GM19043 (cell line): ENCODE measurements at regions not wholly inside any gene's neighbourhood (a gene's known extent, or its start where the extent isn't known, plus 50 kb on each side); places are given as distances from the start of the nearest gene placed in this dataset.
"Not testable (repeated sequence)": the region's sequence is repeated elsewhere in the genome, so short reads cannot be mapped to it uniquely, and the experiment has no call there.

ENCODE experiments used
- ATAC-seq: cut with Tn5 transposase; IDR thresholded peaks from one replicate; pipeline ENCODE4 v1.9.1; 2021; ENCODE audit warnings: low read depth; ENCODE audit not compliant: unreplicated experiment

GRCh38 chr4:67412153-67412712, 133.1 kb downstream of the CENPC start:
- not testable (repeated sequence) for ATAC-seq

GRCh38 chr4:67403342-67403741, 142.0 kb downstream of the CENPC start:
- ATAC-seq = no peak

GRCh38 chr4:67401902-67402301, 143.4 kb downstream of the CENPC start:
- ATAC-seq = no peak

GRCh38 chr4:67397931-67398330, 147.4 kb downstream of the CENPC start:
- no peak for ATAC-seq

GRCh38 chr4:67397031-67397430, 148.3 kb downstream of the CENPC start:
- ATAC-seq = no peak

GRCh38 chr4:67396008-67396407, 149.3 kb downstream of the CENPC start:
- no peak for ATAC-seq

- ATAC-seq = no peak
Measured at GRCh38 chr4:67394879-67395278, 150.4 kb downstream of the CENPC start.

- ATAC-seq = no peak
Measured at GRCh38 chr4:67393699-67394281, 151.5 kb downstream of the CENPC start.

- no peak for ATAC-seq
Measured at GRCh38 chr4:67393007-67393406, 152.3 kb downstream of the CENPC start.

- ATAC-seq = not testable (repeated sequence)
Measured at GRCh38 chr4:67381406-67381804, 163.9 kb downstream of the CENPC start.

GRCh38 chr4:67380702-67381405, 164.4 kb downstream of the CENPC start:
- ATAC-seq = not testable (repeated sequence)

- no peak for ATAC-seq
Measured at GRCh38 chr4:67380154-67380553, 165.1 kb downstream of the CENPC start.

GRCh38 chr4:67375291-67375690, 170.0 kb downstream of the CENPC start:
- no peak for ATAC-seq

- no peak for ATAC-seq
Measured at GRCh38 chr4:67371615-67372014, 173.7 kb downstream of the CENPC start.

- ATAC-seq = no peak
Measured at GRCh38 chr4:67366311-67366861, 178.9 kb downstream of the CENPC start.

- no peak for ATAC-seq
Measured at GRCh38 chr4:67365661-67366245, 179.6 kb downstream of the CENPC start.

GRCh38 chr4:67355806-67356205, 189.5 kb downstream of the CENPC start:
- ATAC-seq = no peak

GRCh38 chr4:67346654-67347053, 198.6 kb downstream of the CENPC start:
- no peak for ATAC-seq

GRCh38 chr4:67344594-67345380, 200.5 kb downstream of the CENPC start:
- ATAC-seq = no peak

- no peak for ATAC-seq
Measured at GRCh38 chr4:67343199-67343598, 202.1 kb downstream of the CENPC start.

GRCh38 chr4:67342291-67342690, 203.0 kb downstream of the CENPC start:
- no peak for ATAC-seq
